ENCODE measurements at regions not wholly inside any gene's neighbourhood (a gene's known extent, or its start where the extent isn't known, plus 50 kb on each side); places are given as distances from the start of the nearest gene placed in this dataset.

GRCh38 chr1:164905869-164906268, 346.9 kb downstream of the PBX1 start:
- no peaks in the 10 kb centered on the region for H3K4me1 Mint-ChIP-seq (ENCODE audit: low read depth)
- no peak overlapping the region for H3K27ac Mint-ChIP-seq
- no peak for DNase-seq
- no peak overlapping the region for H3K4me3 Mint-ChIP-seq
- no peaks in the 10 kb centered on the region for H3K27me3 Mint-ChIP-seq (ENCODE audit: low read depth)
- no peaks in the 10 kb centered on the region for H3K36me3 Mint-ChIP-seq (ENCODE audit: insufficient read depth in 2 of 2)
- H3K9me3 Mint-ChIP-seq: peaks cover 2 to 9% of the 10 kb centered on the region in 2 donors
- no peak for ATAC-seq (replicated peaks in 1 of 2)

- ATAC-seq (replicated peaks in 1 of 2) (no peak), DNase-seq (no peak)
These were observed 343.5 kb downstream of the PBX1 start for GRCh38 chr1:164902491-164902890.

More at GRCh38 chr1:164902491-164902890, 343.5 kb downstream of the PBX1 start:
- H3K9me3 Mint-ChIP-seq: peaks cover 2 to 8% of the 10 kb centered on the region in 2 donors
- no peak overlapping the region for H3K4me3 Mint-ChIP-seq
- H3K36me3 Mint-ChIP-seq (ENCODE audit: insufficient read depth in 2 of 2): no peaks in the 10 kb centered on the region
- H3K4me1 Mint-ChIP-seq (ENCODE audit: low read depth): no peaks in the 10 kb centered on the region
- no peaks in the 10 kb centered on the region for H3K27me3 Mint-ChIP-seq (ENCODE audit: low read depth)
- no peak overlapping the region for H3K27ac Mint-ChIP-seq

Data from activated T-cell treated with anti-CD3 and anti-CD28 coated beads, Interleukin-2, amount 50 U/mL, for 72 hours (primary cell).